DMS153 treated with DMSO at 0.1 percent for 48 hours (cell line): ENCODE measurements at regions not wholly inside any gene's neighbourhood (a gene's known extent, or its start where the extent isn't known, plus 50 kb on each side); places are given as distances from the start of the nearest gene placed in this dataset.
"Not testable (repeated sequence)": the region's sequence is repeated elsewhere in the genome, so short reads cannot be mapped to it uniquely, and the experiment has no call there.

ENCODE experiments used
- DNase-seq: peaks from one replicate; lab custom pipeline; 2025; ENCODE audit not compliant: unreplicated experiment; lab: John Stamatoyannopoulos, UW

GRCh38 chr2:67616749-67617148 lies 219.6 kb downstream of the ETAA1 start:
- DNase-seq, result no peak

- DNase-seq, result no peak
Measured at GRCh38 chr2:67619204-67619603, 222.1 kb downstream of the ETAA1 start.

- not testable (repeated sequence) for DNase-seq
Measured at GRCh38 chr2:67623741-67624140, 226.6 kb downstream of the ETAA1 start.

GRCh38 chr2:67625178-67625577 lies 228.0 kb downstream of the ETAA1 start:
- no peak for DNase-seq

- no peak for DNase-seq
Measured at GRCh38 chr2:67625690-67626475, 228.8 kb downstream of the ETAA1 start.

GRCh38 chr2:67626656-67627055 lies 229.5 kb downstream of the ETAA1 start:
- no peak for DNase-seq

- no peak for DNase-seq
Measured at GRCh38 chr2:67627456-67628207, 230.5 kb downstream of the ETAA1 start.

- no peak for DNase-seq
Measured at GRCh38 chr2:67628892-67629291, 231.8 kb downstream of the ETAA1 start.

GRCh38 chr2:67631483-67631882 lies 234.3 kb downstream of the ETAA1 start:
- no peak for DNase-seq

GRCh38 chr2:67633212-67633856 lies 236.2 kb downstream of the ETAA1 start:
- DNase-seq, result no peak

GRCh38 chr2:67638146-67638545 lies 241.0 kb downstream of the ETAA1 start:
- no peak for DNase-seq

GRCh38 chr2:67641312-67642045 lies 244.3 kb downstream of the ETAA1 start:
- DNase-seq, result no peak

- no peak for DNase-seq
Measured at GRCh38 chr2:67642046-67642382, 244.9 kb downstream of the ETAA1 start.

- no peak for DNase-seq
Measured at GRCh38 chr2:67642961-67643360, 245.8 kb downstream of the ETAA1 start.

- DNase-seq, result no peak
Measured at GRCh38 chr2:67645280-67646138, 248.4 kb downstream of the ETAA1 start.

- DNase-seq, result no peak
Measured at GRCh38 chr2:67646714-67647333, 249.7 kb downstream of the ETAA1 start.

- peak; percentile 53 for DNase-seq
Measured at GRCh38 chr2:67649331-67650261, 252.5 kb downstream of the ETAA1 start.

- DNase-seq, result no peak
Measured at GRCh38 chr2:67650291-67651133, 253.4 kb downstream of the ETAA1 start.
